Glutamatergic neuron (in vitro differentiated cells): ENCODE measurements at regions not wholly inside any gene's neighbourhood (a gene's known extent, or its start where the extent isn't known, plus 50 kb on each side); places are given as distances from the start of the nearest gene placed in this dataset.

Experiments
- DNase-seq: peaks from one replicate; pipeline ENCODE4 v3.0.0; 2022
- H3K27ac Mint-ChIP-seq: one replicate; pipeline ENCODE4 v1.8.0; 2020; ENCODE audit warnings: mild to moderate bottlenecking, mixed read lengths, inconsistent platforms; ENCODE audit not compliant: unreplicated experiment
- H3K27me3 Mint-ChIP-seq: one replicate; pipeline ENCODE4 v1.8.0; 2020; ENCODE audit warnings: mild to moderate bottlenecking, moderate library complexity, mixed read lengths, inconsistent platforms; ENCODE audit not compliant: unreplicated experiment
- H3K36me3 Mint-ChIP-seq: one replicate; pipeline ENCODE4 v1.8.0; 2020; ENCODE audit warnings: mild to moderate bottlenecking, mixed read lengths, inconsistent platforms; ENCODE audit not compliant: unreplicated experiment
- H3K4me1 Mint-ChIP-seq: one replicate; pipeline ENCODE4 v1.8.0; 2020; ENCODE audit warnings: mild to moderate bottlenecking, low read depth, mixed read lengths, inconsistent platforms; ENCODE audit not compliant: unreplicated experiment
- H3K4me3 Mint-ChIP-seq: one replicate; pipeline ENCODE4 v1.8.0; 2020; ENCODE audit warnings: mild to moderate bottlenecking, mixed read lengths, inconsistent platforms; ENCODE audit not compliant: unreplicated experiment
- H3K9me3 Mint-ChIP-seq: one replicate; pipeline ENCODE4 v1.8.0; 2020; ENCODE audit warnings: mild to moderate bottlenecking, moderate library complexity, mixed read lengths, inconsistent platforms; ENCODE audit not compliant: unreplicated experiment
- TF ChIP-seq, protein P1 (sequence below): fragments of 200-600 bp; sonication (generic); IDR thresholded peaks from one replicate; pipeline ENCODE4 v1.5.0; 2021; ENCODE audit not compliant: partially characterized antibody, unreplicated experiment

DNA sequence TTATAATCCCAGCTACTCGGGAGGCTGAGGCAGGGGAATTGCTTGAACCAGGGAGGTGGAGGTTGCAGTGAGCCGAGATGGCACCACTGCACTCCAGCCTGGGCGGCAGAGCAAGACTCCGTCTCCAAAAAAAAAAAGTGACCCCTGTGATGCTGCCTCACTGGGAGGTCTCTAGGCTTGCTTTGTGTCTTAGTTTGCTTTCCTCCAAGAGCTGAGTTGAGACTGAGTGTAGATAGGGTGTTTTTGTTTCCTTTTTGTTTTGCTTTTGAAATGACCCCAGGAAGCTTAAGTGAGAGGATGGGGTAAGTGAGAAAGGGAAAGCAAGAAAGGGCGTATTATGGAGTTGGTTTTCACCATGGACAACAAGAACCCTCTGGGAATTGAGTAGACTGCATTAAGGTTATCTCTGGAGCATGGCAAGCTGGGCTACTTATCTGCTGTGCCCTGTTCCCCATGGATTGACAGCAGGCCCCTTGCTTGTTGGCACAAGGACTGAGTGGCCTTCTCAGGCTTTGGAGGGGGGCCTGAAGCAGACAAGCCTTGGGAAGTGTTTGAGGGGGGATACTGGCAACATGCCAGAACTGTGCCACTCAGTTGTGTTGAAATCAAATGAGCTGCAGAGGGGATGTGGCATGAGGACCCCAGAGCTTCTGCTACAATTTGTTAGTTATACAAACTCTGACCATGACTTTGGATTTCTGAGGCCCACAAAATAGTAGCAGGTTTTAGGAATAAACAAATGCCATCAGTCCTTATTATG, 300.6 kb upstream of the C11orf87 start:
- Mint-ChIP-seq H3K9me3 (no peaks in the 10 kb centered on the region), H3K4me3 (no peak overlapping the region), H3K27me3 (no peaks in the 10 kb centered on the region), H3K36me3 (no peaks in the 10 kb centered on the region), H3K27ac (no peak overlapping the region), H3K4me1 (no peaks in the 10 kb centered on the region)
- TF ChIP-seq, protein P1, sequence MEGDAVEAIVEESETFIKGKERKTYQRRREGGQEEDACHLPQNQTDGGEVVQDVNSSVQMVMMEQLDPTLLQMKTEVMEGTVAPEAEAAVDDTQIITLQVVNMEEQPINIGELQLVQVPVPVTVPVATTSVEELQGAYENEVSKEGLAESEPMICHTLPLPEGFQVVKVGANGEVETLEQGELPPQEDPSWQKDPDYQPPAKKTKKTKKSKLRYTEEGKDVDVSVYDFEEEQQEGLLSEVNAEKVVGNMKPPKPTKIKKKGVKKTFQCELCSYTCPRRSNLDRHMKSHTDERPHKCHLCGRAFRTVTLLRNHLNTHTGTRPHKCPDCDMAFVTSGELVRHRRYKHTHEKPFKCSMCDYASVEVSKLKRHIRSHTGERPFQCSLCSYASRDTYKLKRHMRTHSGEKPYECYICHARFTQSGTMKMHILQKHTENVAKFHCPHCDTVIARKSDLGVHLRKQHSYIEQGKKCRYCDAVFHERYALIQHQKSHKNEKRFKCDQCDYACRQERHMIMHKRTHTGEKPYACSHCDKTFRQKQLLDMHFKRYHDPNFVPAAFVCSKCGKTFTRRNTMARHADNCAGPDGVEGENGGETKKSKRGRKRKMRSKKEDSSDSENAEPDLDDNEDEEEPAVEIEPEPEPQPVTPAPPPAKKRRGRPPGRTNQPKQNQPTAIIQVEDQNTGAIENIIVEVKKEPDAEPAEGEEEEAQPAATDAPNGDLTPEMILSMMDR: no peak
- no peak for DNase-seq

DNA sequence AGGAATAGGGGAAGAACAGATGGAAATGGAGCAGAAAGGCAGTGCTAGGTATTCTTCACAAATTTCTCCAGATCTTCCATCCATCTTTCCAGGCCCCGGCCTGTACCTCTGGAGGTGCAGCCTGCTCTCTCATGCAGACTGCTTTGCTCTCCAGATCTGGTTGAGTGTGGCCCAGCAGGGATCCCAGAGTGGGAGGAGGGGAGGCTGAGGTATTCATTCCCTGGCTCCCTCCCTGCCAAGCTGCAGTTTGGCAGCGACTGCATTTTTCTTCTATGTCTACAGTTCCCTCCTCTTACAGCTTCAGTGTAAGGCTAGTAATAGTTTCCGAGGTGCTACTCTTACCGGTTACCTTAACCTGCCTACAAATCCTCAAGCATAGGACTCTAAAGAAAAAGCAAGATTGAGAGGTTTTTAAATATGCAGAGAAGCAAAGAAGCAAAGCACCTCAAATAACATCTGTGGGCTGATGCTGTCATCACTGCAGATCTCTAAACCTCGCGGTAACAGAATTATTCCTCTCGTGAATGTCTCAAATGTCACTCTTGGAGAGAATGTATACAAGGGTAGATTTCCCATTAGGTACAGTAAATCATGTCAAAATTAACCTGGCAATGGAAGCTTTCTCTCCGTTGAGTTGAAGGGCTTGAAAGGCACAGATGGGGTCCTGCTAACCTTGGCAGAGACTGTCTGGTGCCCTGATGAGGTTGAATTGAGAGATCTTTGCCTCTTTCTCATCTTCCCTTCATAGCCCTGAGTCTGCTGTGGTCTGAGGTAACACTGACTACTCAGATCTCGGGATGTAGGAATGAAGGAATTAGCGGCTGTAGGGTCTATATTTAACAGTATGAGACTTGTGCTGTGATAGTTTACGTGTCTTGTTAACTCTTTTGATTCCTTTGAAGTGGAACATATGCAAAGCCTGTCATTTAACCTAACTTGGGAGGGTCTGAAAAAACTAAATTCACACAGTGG, 297.9 kb upstream of the C11orf87 start:
- H3K27ac Mint-ChIP-seq: no peak overlapping the region
- H3K9me3 Mint-ChIP-seq: no peaks in the 10 kb centered on the region
- H3K4me3 Mint-ChIP-seq: no peak overlapping the region
- no peaks in the 10 kb centered on the region for H3K27me3 Mint-ChIP-seq
- TF ChIP-seq, protein P1: no peak
- no peaks in the 10 kb centered on the region for H3K36me3 Mint-ChIP-seq
- DNase-seq: no peak
- H3K4me1 Mint-ChIP-seq: no peaks in the 10 kb centered on the region

DNA sequence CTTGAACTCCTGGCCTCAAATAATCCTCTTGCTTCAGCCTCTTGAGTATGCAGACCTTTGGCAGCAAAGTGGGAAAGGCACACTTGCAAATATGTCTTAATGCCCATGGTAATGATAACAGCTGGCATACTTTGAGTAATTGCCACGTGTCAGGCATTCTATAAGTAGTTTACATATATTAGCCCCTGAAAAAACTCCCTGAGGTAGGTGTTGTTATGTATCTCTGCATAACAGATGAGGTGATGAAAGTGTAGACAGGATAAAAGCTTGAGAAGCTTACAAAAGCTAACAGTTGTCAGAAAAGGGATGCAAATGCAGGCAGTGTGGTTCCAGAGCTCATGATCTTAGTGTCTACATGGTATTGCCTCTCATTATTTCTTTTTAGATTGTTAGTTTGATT, 291.1 kb upstream of the C11orf87 start:
- TF ChIP-seq, protein P1: no peak
- H3K27ac Mint-ChIP-seq: no peak overlapping the region
- H3K27me3 Mint-ChIP-seq: no peaks in the 10 kb centered on the region
- H3K36me3 Mint-ChIP-seq: no peaks in the 10 kb centered on the region
- peaks cover 2% of the 10 kb centered on the region for H3K4me1 Mint-ChIP-seq
- DNase-seq: no peak
- no peaks in the 10 kb centered on the region for H3K9me3 Mint-ChIP-seq
- no peak overlapping the region for H3K4me3 Mint-ChIP-seq

DNA sequence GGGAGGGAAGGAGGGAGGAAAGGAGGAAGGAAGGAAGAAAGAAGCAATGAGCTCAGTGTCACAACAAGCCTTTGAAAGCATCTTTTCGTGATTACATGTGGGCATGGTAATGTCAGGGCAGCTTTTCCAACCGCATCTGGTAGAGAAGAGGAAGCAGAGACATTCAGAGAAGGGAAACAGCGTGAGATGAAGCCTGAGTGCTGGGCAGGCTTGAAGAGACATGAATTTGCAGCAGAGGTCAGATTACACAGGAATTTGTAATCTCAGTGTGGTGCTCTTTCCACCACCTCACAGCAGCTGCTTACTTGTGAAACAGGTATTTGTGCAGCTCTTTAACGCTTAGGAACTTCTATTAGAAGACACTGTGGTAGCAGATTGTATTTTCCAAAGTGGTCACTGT, 289.5 kb upstream of the C11orf87 start:
- Mint-ChIP-seq H3K4me3 (no peak overlapping the region), H3K4me1 (peaks cover 2% of the 10 kb centered on the region), H3K27ac (no peak overlapping the region), H3K9me3 (no peaks in the 10 kb centered on the region), H3K36me3 (no peaks in the 10 kb centered on the region), H3K27me3 (no peaks in the 10 kb centered on the region)
- DNase-seq: no peak
- TF ChIP-seq, protein P1: no peak

DNA sequence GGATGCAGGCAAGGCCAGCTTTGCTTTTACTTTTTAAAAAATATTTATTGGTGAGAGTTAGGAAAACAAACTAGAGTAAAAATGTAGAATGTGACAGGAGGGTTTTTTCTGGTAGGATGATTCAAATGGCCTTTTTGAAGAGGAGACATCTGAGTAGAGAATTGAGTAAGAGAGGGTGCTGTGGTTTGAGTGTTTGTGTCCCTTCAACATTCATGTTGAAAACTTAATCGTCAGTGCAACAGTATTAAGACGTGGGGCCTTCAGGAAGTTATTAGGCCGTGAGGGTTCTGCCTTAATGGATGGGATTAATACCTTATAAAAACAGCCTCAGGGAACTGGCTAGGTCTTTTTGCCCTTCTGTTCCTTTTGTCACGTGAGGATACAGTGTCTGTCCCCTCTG, 288.8 kb upstream of the C11orf87 start:
- Mint-ChIP-seq H3K4me1 (peaks cover 2% of the 10 kb centered on the region), H3K27ac (no peak overlapping the region), H3K36me3 (no peaks in the 10 kb centered on the region), H3K27me3 (no peaks in the 10 kb centered on the region), H3K4me3 (no peak overlapping the region), H3K9me3 (no peaks in the 10 kb centered on the region)
- no peak for DNase-seq
- TF ChIP-seq, protein P1: no peak
